ENCODE measurements at regions not wholly inside any gene's neighbourhood (a gene's known extent, or its start where the extent isn't known, plus 50 kb on each side); places are given as distances from the start of the nearest gene placed in this dataset.

DNA sequence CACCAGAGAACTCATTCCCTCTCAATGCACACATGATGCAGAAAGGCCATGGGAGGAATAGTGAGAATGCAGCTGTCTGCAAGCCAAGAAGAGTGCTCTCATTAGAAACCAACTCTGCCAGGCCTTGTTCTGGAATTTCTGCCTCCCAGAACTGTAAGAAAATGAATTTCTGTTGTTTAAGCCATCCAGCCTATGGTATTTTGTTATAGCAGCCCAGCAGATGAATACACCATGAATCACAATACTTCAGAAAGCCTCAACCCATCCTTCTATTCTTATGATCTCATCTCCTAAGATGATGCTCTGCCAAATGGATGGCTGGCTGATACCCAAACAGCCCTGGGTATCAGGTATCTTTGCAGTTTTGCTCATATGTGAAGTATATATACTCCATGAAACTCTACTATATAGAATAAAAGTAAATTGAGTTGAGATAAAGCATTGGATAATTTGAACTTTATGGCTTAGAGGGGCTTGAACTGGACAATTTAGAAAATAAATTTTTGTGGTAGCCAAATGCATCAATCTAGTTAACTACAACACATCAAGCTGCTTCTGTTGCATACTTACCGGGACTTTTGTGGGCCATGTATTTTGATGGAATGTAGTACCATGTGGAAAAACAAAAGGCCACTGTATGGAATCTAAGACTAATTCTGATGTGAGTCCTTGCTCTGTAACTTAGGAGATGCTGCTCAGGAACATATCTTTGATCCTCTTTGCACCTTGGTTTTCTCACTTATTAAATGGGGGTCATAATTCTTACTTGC lies 245.9 kb downstream of the HS3ST1 start:
- TF ChIP-seq, protein P1, sequence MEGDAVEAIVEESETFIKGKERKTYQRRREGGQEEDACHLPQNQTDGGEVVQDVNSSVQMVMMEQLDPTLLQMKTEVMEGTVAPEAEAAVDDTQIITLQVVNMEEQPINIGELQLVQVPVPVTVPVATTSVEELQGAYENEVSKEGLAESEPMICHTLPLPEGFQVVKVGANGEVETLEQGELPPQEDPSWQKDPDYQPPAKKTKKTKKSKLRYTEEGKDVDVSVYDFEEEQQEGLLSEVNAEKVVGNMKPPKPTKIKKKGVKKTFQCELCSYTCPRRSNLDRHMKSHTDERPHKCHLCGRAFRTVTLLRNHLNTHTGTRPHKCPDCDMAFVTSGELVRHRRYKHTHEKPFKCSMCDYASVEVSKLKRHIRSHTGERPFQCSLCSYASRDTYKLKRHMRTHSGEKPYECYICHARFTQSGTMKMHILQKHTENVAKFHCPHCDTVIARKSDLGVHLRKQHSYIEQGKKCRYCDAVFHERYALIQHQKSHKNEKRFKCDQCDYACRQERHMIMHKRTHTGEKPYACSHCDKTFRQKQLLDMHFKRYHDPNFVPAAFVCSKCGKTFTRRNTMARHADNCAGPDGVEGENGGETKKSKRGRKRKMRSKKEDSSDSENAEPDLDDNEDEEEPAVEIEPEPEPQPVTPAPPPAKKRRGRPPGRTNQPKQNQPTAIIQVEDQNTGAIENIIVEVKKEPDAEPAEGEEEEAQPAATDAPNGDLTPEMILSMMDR (IDR thresholded peaks at IDR 0.05), result no peak
- TF ChIP-seq POLR2A (IDR thresholded peaks at IDR 0.05) (no peak), EP300 (IDR thresholded peaks at IDR 0.05) (no peak)

All from tibial nerve (tissue), 4 donors.